HG03280 (cell line): ENCODE measurements at regions not wholly inside any gene's neighbourhood (a gene's known extent, or its start where the extent isn't known, plus 50 kb on each side); places are given as distances from the start of the nearest gene placed in this dataset.

ENCODE experiments used
- ATAC-seq: cut with Tn5 transposase; IDR thresholded peaks from one replicate; pipeline ENCODE4 v1.9.1; 2021; ENCODE audit warnings: mild to moderate bottlenecking, moderate library complexity; ENCODE audit not compliant: unreplicated experiment

GRCh38 chr2:144702051-144702450, 182.1 kb upstream of the ZEB2 start:
- no peak for ATAC-seq

DNA sequence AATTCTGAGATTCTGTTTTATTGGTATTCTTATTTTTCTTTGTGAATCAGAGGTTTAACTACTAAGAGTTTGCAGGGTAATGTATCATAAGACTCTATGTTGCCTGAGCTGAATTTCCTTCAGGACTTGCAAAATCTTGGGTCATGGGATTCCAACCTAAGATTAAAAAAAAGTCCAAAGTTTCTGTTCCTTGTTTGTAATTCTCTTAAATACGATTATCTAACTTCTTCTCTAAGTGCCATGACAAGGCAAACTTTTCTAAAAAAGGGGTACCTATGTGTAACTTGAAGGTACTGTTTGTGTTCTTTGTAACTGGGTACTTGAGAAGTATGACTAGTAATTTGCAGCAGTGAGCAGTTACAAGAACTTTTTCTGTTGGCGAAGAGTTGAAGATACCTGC, 181.3 kb upstream of the ZEB2 start:
- ATAC-seq, result no peak

DNA sequence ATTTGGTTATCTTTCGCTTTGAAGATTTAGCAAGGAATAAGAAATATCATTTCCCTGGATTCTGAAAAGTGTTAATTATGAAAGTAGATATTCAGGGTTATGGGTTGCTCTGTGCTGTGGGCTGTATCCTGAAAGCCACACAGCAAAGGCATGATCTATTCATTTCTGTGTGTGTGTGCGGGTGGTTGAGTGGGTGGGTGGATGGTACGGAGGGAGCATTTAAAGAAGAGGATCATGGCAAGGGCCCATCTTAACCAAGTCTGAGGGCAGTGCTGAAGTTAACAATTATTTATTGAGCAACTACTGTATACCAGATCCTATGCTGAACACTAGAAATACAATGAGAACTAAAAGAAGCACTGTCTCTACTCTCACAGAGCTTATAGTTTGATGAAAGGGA, 178.2 kb upstream of the ZEB2 start:
- no peak for ATAC-seq

- no peak for ATAC-seq
Measured at GRCh38 chr2:144695657-144696056, 175.7 kb upstream of the ZEB2 start.

- no peak for ATAC-seq
Measured at GRCh38 chr2:144694456-144694855, 174.5 kb upstream of the ZEB2 start.

GRCh38 chr2:144693179-144693578, 173.3 kb upstream of the ZEB2 start:
- no peak for ATAC-seq

- ATAC-seq, result no peak
Measured at GRCh38 chr2:144692661-144693060, 172.7 kb upstream of the ZEB2 start.

GRCh38 chr2:144690771-144691170, 170.9 kb upstream of the ZEB2 start:
- no peak for ATAC-seq

- no peak for ATAC-seq
Measured at GRCh38 chr2:144686518-144687215, 166.7 kb upstream of the ZEB2 start.

DNA sequence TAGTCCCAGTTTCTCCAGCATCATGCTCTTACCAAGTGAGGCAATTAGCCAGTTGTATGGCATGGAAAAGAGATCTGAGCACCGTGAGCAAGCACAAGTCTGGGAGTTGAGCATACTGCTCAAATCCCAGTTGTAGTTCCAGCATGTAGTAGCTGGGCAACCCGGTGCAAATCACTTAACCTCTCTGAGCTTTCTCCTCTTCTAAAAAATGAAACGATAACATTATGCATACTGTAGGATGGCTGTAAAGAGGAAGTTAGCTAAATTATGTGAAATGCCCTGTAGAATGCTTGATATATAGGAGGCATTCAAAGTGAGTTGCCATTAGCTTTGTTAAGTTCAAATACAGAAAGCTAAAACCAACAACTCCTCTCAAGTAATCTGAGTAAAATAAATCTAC, 164.0 kb upstream of the ZEB2 start:
- ATAC-seq, result no peak

GRCh38 chr2:144683107-144683753, 163.3 kb upstream of the ZEB2 start:
- no peak for ATAC-seq

DNA sequence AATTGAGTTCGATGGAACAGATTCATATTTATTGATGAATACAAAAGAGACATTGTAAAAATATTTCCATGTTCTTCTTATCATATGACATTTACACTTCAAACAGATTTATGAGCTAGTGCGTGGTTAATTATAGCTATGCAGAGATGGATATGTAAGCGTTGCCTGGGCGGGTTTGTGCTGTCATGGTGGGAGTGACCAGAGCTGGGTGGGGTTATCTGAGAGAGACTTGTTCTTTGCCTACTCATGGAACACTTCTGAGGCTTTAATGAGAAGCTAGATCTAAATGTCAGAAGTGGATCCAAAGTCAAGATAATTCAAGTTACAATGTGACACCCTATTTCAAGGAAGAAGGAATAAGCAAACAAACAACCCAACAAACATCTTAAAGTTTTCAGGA, 162.3 kb upstream of the ZEB2 start:
- no peak for ATAC-seq

- no peak for ATAC-seq
Measured at GRCh38 chr2:144681389-144681788, 161.5 kb upstream of the ZEB2 start.

DNA sequence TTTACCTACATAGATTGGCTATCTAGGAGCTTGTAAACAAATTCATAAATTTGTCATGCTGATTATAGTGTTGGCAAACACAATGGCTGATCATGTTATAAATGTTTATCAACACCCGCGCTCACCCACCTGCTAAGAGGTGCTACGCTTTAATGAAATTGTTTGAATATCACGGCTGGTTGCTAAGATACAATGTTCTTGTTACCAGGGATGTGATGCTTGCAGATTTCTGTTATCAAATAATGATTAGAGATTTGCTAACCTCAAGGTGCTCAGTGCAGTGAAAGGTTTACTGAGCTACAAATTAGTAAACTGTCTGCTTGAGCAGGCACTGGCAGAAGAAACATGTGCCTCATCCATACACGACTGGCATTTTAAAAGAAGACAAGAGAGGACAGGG, 160.0 kb upstream of the ZEB2 start:
- no peak for ATAC-seq

DNA sequence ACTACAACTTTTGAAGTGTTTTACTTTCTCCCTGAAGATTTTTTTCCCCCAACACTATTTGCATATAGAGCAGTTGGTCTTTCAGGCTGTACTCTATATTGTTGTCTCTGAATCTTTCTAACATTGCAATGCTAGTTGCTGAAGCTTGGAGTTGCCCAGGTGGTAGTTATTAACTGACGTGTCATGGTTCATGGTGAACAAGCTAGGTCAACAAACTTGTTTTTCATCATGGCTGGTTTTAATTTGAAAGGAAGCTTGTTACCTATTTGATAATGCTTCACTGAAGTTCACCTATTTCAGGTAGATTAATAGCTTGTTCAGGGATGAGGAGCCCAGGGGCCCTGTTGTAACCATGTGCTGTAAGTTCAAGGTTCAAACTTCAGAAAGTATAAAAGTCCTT, 158.8 kb upstream of the ZEB2 start:
- no peak for ATAC-seq

- no peak for ATAC-seq
Measured at GRCh38 chr2:144675731-144676130, 155.8 kb upstream of the ZEB2 start.

DNA sequence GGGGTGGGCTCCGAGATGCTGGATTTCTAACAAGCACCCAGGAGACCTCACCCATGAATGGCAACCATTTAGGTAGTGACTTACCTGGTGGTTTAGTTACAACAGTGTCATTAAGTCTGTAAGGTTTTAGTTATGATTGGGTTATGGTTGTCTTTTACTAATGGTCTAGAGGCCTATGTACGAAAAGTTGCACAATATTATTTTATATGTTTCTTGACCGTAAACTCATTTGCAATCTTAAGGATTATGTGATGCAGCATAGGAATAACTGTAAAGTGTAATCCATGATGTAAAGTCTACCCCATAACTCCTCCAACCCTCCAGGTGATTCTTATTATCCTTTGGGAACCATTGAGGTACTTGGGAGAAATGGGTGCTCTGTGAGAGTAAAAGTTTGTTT, 155.4 kb upstream of the ZEB2 start:
- ATAC-seq, result no peak

DNA sequence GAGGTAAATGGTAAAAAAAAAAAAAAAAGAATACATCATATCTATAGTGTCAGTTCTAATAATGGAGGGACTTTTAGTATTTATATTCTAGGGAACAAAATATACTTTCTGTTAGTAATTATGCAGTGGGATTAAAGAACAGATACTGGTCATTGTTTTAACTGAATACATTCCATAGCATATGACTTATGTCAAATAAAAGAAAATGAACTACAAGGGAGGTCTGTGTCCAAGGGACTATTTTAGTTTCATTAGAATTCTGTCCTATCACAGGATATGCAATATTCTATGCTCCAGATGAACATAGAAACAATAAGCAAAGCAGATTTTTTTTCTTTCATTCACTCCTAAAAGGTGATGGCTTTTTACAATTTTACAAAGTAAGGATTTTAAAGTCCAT, 154.2 kb upstream of the ZEB2 start:
- no peak for ATAC-seq

- no peak for ATAC-seq
Measured at GRCh38 chr2:144673456-144673855, 153.5 kb upstream of the ZEB2 start.

DNA sequence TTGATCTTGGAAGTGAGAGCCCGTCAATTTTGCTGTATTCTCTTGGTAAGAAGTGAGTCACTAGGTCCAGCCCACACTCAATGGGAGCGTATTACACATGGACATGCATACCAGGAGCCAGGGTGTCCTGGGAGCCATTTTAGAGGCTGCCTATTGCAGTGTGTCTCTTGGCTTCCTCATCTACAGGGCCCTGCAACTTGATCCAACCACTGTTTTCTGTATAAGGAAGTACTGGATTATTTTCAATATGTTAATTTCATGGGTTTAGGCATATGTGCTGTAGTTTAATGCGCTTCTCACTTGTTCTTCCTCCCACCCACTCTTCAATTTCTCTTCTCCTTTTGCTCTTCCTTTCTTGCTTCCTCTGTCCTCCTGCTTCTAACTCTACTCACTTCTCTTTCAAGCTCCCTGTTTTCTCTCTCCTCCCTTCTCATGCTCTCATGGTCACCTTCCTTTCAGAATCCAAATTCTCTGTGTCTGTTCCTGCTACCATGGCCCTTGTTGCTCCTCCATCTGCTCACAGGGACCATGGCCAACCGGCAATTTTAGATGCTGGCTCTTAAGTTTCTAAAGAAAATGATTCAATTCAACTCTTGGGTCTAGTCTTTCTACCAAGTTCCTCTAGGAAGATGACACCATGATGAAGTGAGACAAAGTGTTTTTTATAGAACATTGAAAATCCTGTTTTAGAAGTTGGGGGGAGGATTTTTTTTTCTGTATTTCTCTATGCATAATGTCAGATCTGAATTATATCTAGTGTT, 152.0 kb upstream of the ZEB2 start:
- no peak for ATAC-seq

GRCh38 chr2:144670738-144671137, 150.8 kb upstream of the ZEB2 start:
- no peak for ATAC-seq

GRCh38 chr2:144670080-144670479, 150.2 kb upstream of the ZEB2 start:
- ATAC-seq, result no peak
